ENCODE measurements at regions not wholly inside any gene's neighbourhood (a gene's known extent, or its start where the extent isn't known, plus 50 kb on each side); places are given as distances from the start of the nearest gene placed in this dataset.

- TF ChIP-seq, protein P1, sequence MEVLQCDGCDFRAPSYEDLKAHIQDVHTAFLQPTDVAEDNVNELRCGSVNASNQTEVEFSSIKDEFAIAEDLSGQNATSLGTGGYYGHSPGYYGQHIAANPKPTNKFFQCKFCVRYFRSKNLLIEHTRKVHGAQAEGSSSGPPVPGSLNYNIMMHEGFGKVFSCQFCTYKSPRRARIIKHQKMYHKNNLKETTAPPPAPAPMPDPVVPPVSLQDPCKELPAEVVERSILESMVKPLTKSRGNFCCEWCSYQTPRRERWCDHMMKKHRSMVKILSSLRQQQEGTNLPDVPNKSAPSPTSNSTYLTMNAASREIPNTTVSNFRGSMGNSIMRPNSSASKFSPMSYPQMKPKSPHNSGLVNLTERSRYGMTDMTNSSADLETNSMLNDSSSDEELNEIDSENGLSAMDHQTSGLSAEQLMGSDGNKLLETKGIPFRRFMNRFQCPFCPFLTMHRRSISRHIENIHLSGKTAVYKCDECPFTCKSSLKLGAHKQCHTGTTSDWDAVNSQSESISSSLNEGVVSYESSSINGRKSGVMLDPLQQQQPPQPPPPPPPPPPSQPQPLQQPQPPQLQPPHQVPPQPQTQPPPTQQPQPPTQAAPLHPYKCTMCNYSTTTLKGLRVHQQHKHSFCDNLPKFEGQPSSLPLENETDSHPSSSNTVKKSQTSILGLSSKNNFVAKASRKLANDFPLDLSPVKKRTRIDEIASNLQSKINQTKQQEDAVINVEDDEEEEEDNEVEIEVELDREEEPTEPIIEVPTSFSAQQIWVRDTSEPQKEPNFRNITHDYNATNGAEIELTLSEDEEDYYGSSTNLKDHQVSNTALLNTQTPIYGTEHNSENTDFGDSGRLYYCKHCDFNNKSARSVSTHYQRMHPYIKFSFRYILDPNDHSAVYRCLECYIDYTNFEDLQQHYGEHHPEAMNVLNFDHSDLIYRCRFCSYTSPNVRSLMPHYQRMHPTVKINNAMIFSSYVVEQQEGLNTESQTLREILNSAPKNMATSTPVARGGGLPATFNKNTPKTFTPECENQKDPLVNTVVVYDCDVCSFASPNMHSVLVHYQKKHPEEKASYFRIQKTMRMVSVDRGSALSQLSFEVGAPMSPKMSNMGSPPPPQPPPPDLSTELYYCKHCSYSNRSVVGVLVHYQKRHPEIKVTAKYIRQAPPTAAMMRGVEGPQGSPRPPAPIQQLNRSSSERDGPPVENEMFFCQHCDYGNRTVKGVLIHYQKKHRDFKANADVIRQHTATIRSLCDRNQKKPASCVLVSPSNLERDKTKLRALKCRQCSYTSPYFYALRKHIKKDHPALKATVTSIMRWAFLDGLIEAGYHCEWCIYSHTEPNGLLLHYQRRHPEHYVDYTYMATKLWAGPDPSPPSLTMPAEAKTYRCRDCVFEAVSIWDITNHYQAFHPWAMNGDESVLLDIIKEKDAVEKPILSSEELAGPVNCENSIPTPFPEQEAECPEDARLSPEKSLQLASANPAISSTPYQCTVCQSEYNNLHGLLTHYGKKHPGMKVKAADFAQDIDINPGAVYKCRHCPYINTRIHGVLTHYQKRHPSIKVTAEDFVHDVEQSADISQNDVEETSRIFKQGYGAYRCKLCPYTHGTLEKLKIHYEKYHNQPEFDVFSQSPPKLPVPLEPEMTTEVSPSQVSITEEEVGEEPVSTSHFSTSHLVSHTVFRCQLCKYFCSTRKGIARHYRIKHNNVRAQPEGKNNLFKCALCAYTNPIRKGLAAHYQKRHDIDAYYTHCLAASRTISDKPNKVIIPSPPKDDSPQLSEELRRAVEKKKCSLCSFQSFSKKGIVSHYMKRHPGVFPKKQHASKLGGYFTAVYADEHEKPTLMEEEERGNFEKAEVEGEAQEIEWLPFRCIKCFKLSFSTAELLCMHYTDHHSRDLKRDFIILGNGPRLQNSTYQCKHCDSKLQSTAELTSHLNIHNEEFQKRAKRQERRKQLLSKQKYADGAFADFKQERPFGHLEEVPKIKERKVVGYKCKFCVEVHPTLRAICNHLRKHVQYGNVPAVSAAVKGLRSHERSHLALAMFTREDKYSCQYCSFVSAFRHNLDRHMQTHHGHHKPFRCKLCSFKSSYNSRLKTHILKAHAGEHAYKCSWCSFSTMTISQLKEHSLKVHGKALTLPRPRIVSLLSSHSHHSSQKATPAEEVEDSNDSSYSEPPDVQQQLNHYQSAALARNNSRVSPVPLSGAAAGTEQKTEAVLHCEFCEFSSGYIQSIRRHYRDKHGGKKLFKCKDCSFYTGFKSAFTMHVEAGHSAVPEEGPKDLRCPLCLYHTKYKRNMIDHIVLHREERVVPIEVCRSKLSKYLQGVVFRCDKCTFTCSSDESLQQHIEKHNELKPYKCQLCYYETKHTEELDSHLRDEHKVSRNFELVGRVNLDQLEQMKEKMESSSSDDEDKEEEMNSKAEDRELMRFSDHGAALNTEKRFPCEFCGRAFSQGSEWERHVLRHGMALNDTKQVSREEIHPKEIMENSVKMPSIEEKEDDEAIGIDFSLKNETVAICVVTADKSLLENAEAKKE (CRISPR knock-in tag; IDR thresholded peaks at IDR 0.05), result no peak
- TF ChIP-seq ZNF331 (CRISPR knock-in tag; IDR thresholded peaks at IDR 0.05; ENCODE audit: low read depth) (no peak), NANOG (IDR thresholded peaks at IDR 0.05; ENCODE audit: borderline replicate concordance) (no peak), STAT1 (IDR thresholded peaks at IDR 0.05; ENCODE audit: unreplicated experiment) (no peak)
These were observed 402.5 kb downstream of the TMEM135 start (continued) for GRCh38 chr11:87440076-87440770.

- Histone ChIP-seq H3K4me2 (no peak overlapping the region), H3K4me3 (no peak overlapping the region), H2AFZ (no peak overlapping the region), H3K9me2 (ENCODE audit: insufficient read depth) (no peaks in the 10 kb centered on the region), H3F3A (replicated peaks; ENCODE audit: low read depth) (no peaks in the 10 kb centered on the region), H3K27me3 (ENCODE audit: insufficient read depth) (no peaks in the 10 kb centered on the region), H3K4me1 (ENCODE audit: insufficient read depth) (no peaks in the 10 kb centered on the region), H3K79me2 (replicated peaks; ENCODE audit: insufficient read depth) (no peaks in the 10 kb centered on the region), H4K20me1 (replicated peaks; ENCODE audit: insufficient read depth) (no peaks in the 10 kb centered on the region), H3K36me3 (ENCODE audit: insufficient read depth) (no peaks in the 10 kb centered on the region), H3K27ac (ENCODE audit: low read depth) (no peak overlapping the region)
- DNase-seq (ENCODE audit: low spot score), result no peak
- no peaks in the 10 kb centered on the region for H3K27me3 Mint-ChIP-seq (ENCODE audit: insufficient read depth, low read depth, poor library complexity)
- no peak overlapping the region for H3K4me3 Mint-ChIP-seq
- H3K9me3 Mint-ChIP-seq, result no peaks in the 10 kb centered on the region; the same call in 2 of the 3 replicates
- no peaks in the 10 kb centered on the region for H3K4me1 Mint-ChIP-seq
- ATAC-seq, result no peak
- H3K36me3 Mint-ChIP-seq (ENCODE audit: low read depth), result no peaks in the 10 kb centered on the region
- H3K27ac Mint-ChIP-seq, result no peak overlapping the region
- TF ChIP-seq ZNF114 (CRISPR knock-in tag; IDR thresholded peaks at IDR 0.05), result no peak
- TF ChIP-seq EZH2phosphoT487 (IDR thresholded peaks at IDR 0.05; ENCODE audit: unreplicated experiment), result no peak
- no peak for TF ChIP-seq STAT1 (IDR thresholded peaks at IDR 0.05; ENCODE audit: unreplicated experiment)
- TF ChIP-seq, protein P1 (CRISPR knock-in tag; IDR thresholded peaks at IDR 0.05), result no peak
- no peak for TF ChIP-seq CREB1 (CRISPR knock-in tag; IDR thresholded peaks at IDR 0.05; ENCODE audit: low read depth)
These were observed 400.7 kb downstream of the TMEM135 start for GRCh38 chr11:87438416-87438815.

Data from GM23338 (cell line).